Coronary artery (tissue), 2 donors: ENCODE measurements at regions not wholly inside any gene's neighbourhood (a gene's known extent, or its start where the extent isn't known, plus 50 kb on each side); places are given as distances from the start of the nearest gene placed in this dataset.

Source experiments
- DNase-seq: peaks from one replicate; pipeline ENCODE4 v3.0.0-alpha.2; 2017; ENCODE audit warnings: low spot score
- H3K27ac ChIP-seq, 2 donors: fragments of 200-600 bp; sonication (generic); one replicate each; pipeline ENCODE4 v1.5.1; 2016 to 2019
- H3K4me3 ChIP-seq: fragments of 200-600 bp; sonication (generic); 2 replicates; pipeline ENCODE4 v1.5.1; 2016; ENCODE audit warnings: mild to moderate bottlenecking, moderate library complexity
- TF ChIP-seq, protein P1 (sequence below): fragments of 200-600 bp; sonication (generic); IDR thresholded peaks from one replicate; pipeline ENCODE4 v1.5.1; 2019; ENCODE audit warnings: antibody characterized with exemption

DNA sequence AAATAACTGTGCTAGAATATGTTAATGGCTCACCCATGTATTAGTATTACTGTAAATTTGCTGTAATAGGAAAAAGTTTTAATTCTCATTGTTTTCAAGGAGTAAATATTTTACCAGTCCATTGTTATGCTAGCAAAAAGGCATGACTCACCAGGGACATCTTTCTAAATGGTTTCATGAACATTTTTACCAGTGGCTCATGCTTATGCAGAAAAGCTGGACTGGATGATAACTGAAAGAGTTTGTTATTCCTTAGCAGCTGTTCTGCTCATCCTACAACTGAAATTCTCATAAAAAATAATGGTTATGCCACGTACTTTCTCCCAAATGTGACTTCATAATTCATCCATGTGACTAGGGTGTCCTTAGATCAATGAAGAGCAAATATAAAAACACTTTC lies 111.9 kb upstream of the PCDH18 start:
- no peak for DNase-seq
- TF ChIP-seq, protein P1, sequence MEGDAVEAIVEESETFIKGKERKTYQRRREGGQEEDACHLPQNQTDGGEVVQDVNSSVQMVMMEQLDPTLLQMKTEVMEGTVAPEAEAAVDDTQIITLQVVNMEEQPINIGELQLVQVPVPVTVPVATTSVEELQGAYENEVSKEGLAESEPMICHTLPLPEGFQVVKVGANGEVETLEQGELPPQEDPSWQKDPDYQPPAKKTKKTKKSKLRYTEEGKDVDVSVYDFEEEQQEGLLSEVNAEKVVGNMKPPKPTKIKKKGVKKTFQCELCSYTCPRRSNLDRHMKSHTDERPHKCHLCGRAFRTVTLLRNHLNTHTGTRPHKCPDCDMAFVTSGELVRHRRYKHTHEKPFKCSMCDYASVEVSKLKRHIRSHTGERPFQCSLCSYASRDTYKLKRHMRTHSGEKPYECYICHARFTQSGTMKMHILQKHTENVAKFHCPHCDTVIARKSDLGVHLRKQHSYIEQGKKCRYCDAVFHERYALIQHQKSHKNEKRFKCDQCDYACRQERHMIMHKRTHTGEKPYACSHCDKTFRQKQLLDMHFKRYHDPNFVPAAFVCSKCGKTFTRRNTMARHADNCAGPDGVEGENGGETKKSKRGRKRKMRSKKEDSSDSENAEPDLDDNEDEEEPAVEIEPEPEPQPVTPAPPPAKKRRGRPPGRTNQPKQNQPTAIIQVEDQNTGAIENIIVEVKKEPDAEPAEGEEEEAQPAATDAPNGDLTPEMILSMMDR, result no peak
- Histone ChIP-seq H3K4me3 (no peak overlapping the region), H3K27ac (no peak overlapping the region)

DNA sequence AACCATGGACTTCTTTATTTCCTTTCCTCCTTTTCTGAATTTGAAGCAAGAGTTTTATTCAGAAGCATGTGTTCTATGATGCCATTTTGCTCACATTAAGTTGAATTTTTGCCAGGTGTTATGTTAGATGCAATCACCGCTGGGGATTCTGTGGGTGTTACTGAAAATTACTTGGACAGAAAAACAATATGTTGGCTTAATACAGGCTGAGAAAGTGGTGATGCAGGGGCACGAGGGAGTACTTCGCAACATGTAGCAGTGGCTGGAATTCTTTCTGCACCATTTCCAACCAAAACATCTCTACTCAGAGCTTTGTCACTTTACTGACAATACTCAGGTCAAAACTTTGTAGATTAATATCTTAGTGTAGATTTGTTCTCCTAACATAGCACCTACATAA lies 109.2 kb upstream of the PCDH18 start:
- DNase-seq, result no peak
- Histone ChIP-seq H3K4me3 (no peak overlapping the region), H3K27ac (no peak overlapping the region)
- TF ChIP-seq, protein P1, result no peak

GRCh38 chr4:137640838-137641158 lies 108.5 kb upstream of the PCDH18 start:
- no peak overlapping the region for H3K27ac ChIP-seq
- TF ChIP-seq, protein P1, result no peak
- no peak for DNase-seq
- no peak overlapping the region for H3K4me3 ChIP-seq

GRCh38 chr4:137640156-137640837 lies 108.0 kb upstream of the PCDH18 start:
- DNase-seq, result no peak
- Histone ChIP-seq H3K4me3 (no peak overlapping the region), H3K27ac (no peak overlapping the region)
- TF ChIP-seq, protein P1, result no peak

DNA sequence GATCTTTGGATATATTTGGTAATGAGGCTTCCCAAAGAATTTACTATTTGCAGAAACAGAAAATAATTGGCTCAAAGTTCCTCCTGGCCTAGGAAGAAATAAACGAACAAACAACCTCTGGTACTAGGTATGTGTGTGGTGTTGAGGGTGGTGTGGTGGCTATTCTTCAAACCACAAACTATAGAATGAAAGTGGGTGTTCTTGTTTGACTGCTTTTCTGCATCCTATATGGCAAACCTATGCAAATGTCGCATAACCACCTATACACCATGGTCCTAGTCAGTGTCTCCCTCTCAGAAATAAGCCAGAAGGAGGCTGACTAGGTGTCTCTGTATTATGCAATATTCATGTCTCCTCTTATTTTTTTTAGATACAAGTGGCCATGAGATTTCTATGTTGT lies 106.6 kb upstream of the PCDH18 start:
- no peak for DNase-seq
- H3K27ac ChIP-seq, result no peak overlapping the region
- no peak overlapping the region for H3K4me3 ChIP-seq
- TF ChIP-seq, protein P1, result no peak

GRCh38 chr4:137635601-137636000 lies 103.3 kb upstream of the PCDH18 start:
- no peak overlapping the region for H3K27ac ChIP-seq
- TF ChIP-seq, protein P1, result no peak

DNA sequence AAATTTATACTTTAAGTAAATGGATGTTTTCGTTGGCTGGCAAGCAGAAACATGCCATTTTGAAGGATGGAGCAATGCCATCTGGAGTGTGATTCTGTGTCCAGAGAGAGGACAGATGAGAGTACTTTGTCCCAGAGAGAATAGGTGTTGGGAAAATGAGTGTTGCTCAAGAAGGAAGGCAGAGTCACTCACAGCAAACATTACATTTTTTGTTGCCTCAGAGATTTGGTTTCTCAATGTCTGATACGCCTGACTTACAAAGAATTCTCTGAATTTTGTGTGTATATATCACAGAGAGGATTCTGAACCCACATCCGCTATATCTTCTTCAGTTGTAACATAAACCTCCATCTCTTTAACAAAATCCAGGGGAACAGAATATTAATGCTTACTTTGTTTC lies 102.8 kb upstream of the PCDH18 start:
- no peak for DNase-seq
- no peak overlapping the region for H3K27ac ChIP-seq
- TF ChIP-seq, protein P1, result no peak
- H3K4me3 ChIP-seq, result no peak overlapping the region

More at GRCh38 chr4:137635601-137636000, 103.3 kb upstream of the PCDH18 start:
- no peak for DNase-seq
- H3K4me3 ChIP-seq, result no peak overlapping the region
